HCT116 (cell line): ENCODE measurements at regions not wholly inside any gene's neighbourhood (a gene's known extent, or its start where the extent isn't known, plus 50 kb on each side); places are given as distances from the start of the nearest gene placed in this dataset.

Experiments used
- ATAC-seq: fragments of 200-7000 bp; cut with Tn5 transposase; 2 replicates; pipeline ENCODE4 v1.9.1; 2020; ENCODE audit warnings: mild to moderate bottlenecking, moderate library complexity
- BruUV-seq: library from RNA; stranded (reverse); fragments of 400-500 nt; replicated peaks from 2 replicates; lab custom pipeline; 2021; lab: Mats Ljungman, UMichigan
- CTCF ChIA-PET: fragments of 300-600 bp; sonication (Branson Sonifier 250); formaldehyde crosslinking; loops from one replicate; lab custom pipeline; 2021; ENCODE audit warnings: antibody characterized with exemption; lab: Charles Lee
- POLR2A ChIA-PET: fragments of 300-600, 350-600 bp; sonication (Branson Sonifier 250); formaldehyde crosslinking; loops from one replicate; lab custom pipeline; 2021; ENCODE audit warnings: antibody characterized with exemption; lab: Charles Lee
- RAD21 ChIA-PET, 2 experiments: fragments of 300-600 bp; sonication (Branson Sonifier 250); formaldehyde crosslinking; loops; one replicate each; lab custom pipeline; 2023; ENCODE audit warnings: low total read pairs in 2 of 2; ENCODE audit not compliant: uncharacterized antibody in 2 of 2, unreplicated experiment in 2 of 2, low non-redundant PET in 1 of 2; lab: Charles Lee
- DNase-seq: peaks from one replicate; pipeline ENCODE4 v3.0.0-alpha.2; 2010; ENCODE audit warnings: low read depth, low spot score
- H2AFZ ChIP-seq: fragments of 200-600 bp; shearing (Covaris generic), sonication (generic); 2 replicates; pipeline ENCODE4 v1.6.1; 2017; ENCODE audit warnings: low read depth, mixed run types, mixed read lengths, antibody characterized with exemption, low read length; ENCODE audit not compliant: poor library complexity, severe bottlenecking
- H3K27ac ChIP-seq: 2 replicates; pipeline ENCODE4 v1.5.1; 2012; ENCODE audit warnings: low read depth, low read length
- H3K27me3 ChIP-seq: fragments of 200-600 bp; sonication (generic); 2 replicates; pipeline ENCODE4 v1.6.1; 2016; ENCODE audit warnings: mixed run types, low read length, mixed read lengths; ENCODE audit not compliant: insufficient read depth
- H3K36me3 ChIP-seq, 2 experiments: fragments of 200-500 bp in 1 of 2; fragments of 200-600 bp in 1 of 2; sonication (Bioruptor generic) in 1 of 2; sonication (generic) in 1 of 2; 2 replicates each; pipeline versions ENCODE4 v1.5.1 to v1.6.1; 2014 to 2016; ENCODE audit warnings: low read length in 2 of 2, inconsistent platforms in 1 of 2, mixed read lengths in 1 of 2, mixed run types in 1 of 2; ENCODE audit not compliant: insufficient read depth in 2 of 2, control insufficient read depth in 1 of 2
- H3K4me1 ChIP-seq, 2 experiments: fragments of 200-600 bp in 1 of 2; sonication (generic) in 1 of 2; 2 replicates each; pipeline versions ENCODE4 v1.5.1 to v1.6.1; 2012 to 2017; ENCODE audit warnings: low read length in 2 of 2, inconsistent platforms in 1 of 2, mild to moderate bottlenecking in 1 of 2, mixed read lengths in 1 of 2, mixed run types in 1 of 2, moderate library complexity in 1 of 2; ENCODE audit not compliant: insufficient read depth in 2 of 2, control insufficient read depth in 1 of 2
- H3K4me2 ChIP-seq: fragments of 200-600 bp; sonication (generic); 2 replicates; pipeline ENCODE4 v1.6.1; 2017; ENCODE audit warnings: mixed run types, low read length, mixed read lengths
- H3K4me3 ChIP-seq, 2 experiments: fragments of 200-600 bp in 1 of 2; sonication (generic) in 1 of 2; replicated peaks in 1 of 2; 2 replicates each; pipeline ENCODE4 v1.5.1; 2011 to 2016; ENCODE audit warnings: low read length in 2 of 2, control low read depth in 1 of 2, low read depth in 1 of 2, mild to moderate bottlenecking in 1 of 2, mixed read lengths in 1 of 2, mixed run types in 1 of 2
- H3K79me2 ChIP-seq: fragments of 200-600 bp; sonication (generic); 2 replicates; pipeline ENCODE4 v1.6.1; 2017; ENCODE audit warnings: mild to moderate bottlenecking, mixed run types, low read length, moderate library complexity, mixed read lengths; ENCODE audit not compliant: insufficient read depth
- H3K9ac ChIP-seq: fragments of 200-600 bp; sonication (generic); 2 replicates; pipeline ENCODE4 v1.6.1; 2016; ENCODE audit warnings: low read length, mixed read lengths
- H3K9me2 ChIP-seq: fragments of 200-600 bp; sonication (generic), shearing (Covaris generic); 2 replicates; pipeline ENCODE4 v1.6.1; 2017; ENCODE audit warnings: mixed run types, mild to moderate bottlenecking, moderate library complexity; ENCODE audit not compliant: insufficient read depth
- H3K9me3 ChIP-seq, 2 experiments: fragments of 200-500 bp in 1 of 2; fragments of 200-600 bp in 1 of 2; sonication (Bioruptor generic) in 1 of 2; sonication (generic) in 1 of 2; 2 replicates each; pipeline ENCODE4 v1.6.1; 2014 to 2017; ENCODE audit warnings: low read length in 2 of 2, mixed read lengths in 2 of 2, inconsistent platforms in 1 of 2, low read depth in 1 of 2, mild to moderate bottlenecking in 1 of 2, mixed run types in 1 of 2, moderate library complexity in 1 of 2; ENCODE audit not compliant: control insufficient read depth in 1 of 2, insufficient read depth in 1 of 2
- H4K20me1 ChIP-seq: fragments of 200-600 bp; sonication (generic), shearing (Covaris generic); 2 replicates; pipeline ENCODE4 v1.6.1; 2017; ENCODE audit warnings: mixed run types, mild to moderate bottlenecking, moderate library complexity; ENCODE audit not compliant: insufficient read depth
- CBX3 ChIP-seq: IDR thresholded peaks from 2 replicates; pipeline ENCODE4 v1.6.1; 2012; ENCODE audit warnings: low read depth
- CEBPB ChIP-seq: IDR thresholded peaks from 2 replicates; pipeline ENCODE4 v1.6.1; 2012; ENCODE audit warnings: low read depth
- EGR1 ChIP-seq: IDR thresholded peaks from 2 replicates; pipeline ENCODE4 v1.6.1; 2012; ENCODE audit warnings: low read depth
- ELF1 ChIP-seq: IDR thresholded peaks from 2 replicates; pipeline ENCODE4 v1.6.1; 2012; ENCODE audit warnings: low read depth, borderline replicate concordance
- EZH2phosphoT487 ChIP-seq: fragments of 200-600 bp; IDR thresholded peaks from 2 replicates; pipeline ENCODE4 v1.6.1; 2018; ENCODE audit warnings: antibody characterized with exemption, borderline replicate concordance
- FOSL1 ChIP-seq: IDR thresholded peaks from 2 replicates; pipeline ENCODE4 v1.6.1; 2012; ENCODE audit warnings: low read depth
- JUND ChIP-seq: IDR thresholded peaks from 2 replicates; pipeline ENCODE4 v1.6.1; 2012
- POLR2A ChIP-seq: IDR thresholded peaks from 2 replicates; pipeline ENCODE4 v1.7.0; 2011; ENCODE audit warnings: borderline replicate concordance; ENCODE audit not compliant: insufficient read depth, insufficient read length; ENCODE audit errors: extremely low read depth
- RAD21 ChIP-seq: IDR thresholded peaks from 2 replicates; pipeline ENCODE4 v1.6.1; 2012; ENCODE audit warnings: low read depth, mild to moderate bottlenecking
- SIN3A ChIP-seq: IDR thresholded peaks from 2 replicates; pipeline ENCODE4 v1.6.1; 2012; ENCODE audit warnings: low read depth
- SP1 ChIP-seq: IDR thresholded peaks from 2 replicates; pipeline ENCODE4 v1.6.1; 2012; ENCODE audit warnings: low read depth
- SRF ChIP-seq: IDR thresholded peaks from 2 replicates; pipeline ENCODE4 v1.6.1; 2012; ENCODE audit warnings: low read depth
- TCF7L2 ChIP-seq: IDR thresholded peaks from 2 replicates; pipeline ENCODE4 v1.7.0; 2011; ENCODE audit warnings: borderline replicate concordance, inconsistent platforms; ENCODE audit not compliant: insufficient read depth, insufficient read length; ENCODE audit errors: extremely low read depth
- YY1 ChIP-seq: IDR thresholded peaks from 2 replicates; pipeline ENCODE4 v1.6.1; 2011; ENCODE audit warnings: low read length, low read depth, moderate library complexity, mild to moderate bottlenecking; ENCODE audit not compliant: insufficient replicate concordance; ENCODE audit errors: extremely low read depth
- ZNF274 ChIP-seq: fragments of 200-500 bp; sonication (Bioruptor generic); IDR thresholded peaks from 2 replicates; pipeline ENCODE4 v1.6.1; 2014; ENCODE audit warnings: mild to moderate bottlenecking, low read depth, low read length, inconsistent platforms
- intact Hi-C: fragments of 100-400 bp; cut with micrococcal nuclease; formaldehyde crosslinking; loops from 2 replicates; pipeline ENCODE4 v1.10.0; 2022
- TF ChIP-seq, protein P1 (sequence below), 3 experiments: fragments of 200-600 bp in 1 of 3; sonication (generic) in 1 of 3; IDR thresholded peaks in 2 of 3; conservative IDR thresholded peaks in 1 of 3; 2 replicates each; pipeline ENCODE4 v1.5.1; 2012 to 2017; ENCODE audit warnings: low read depth in 2 of 3, low read length in 2 of 3, antibody characterized with exemption in 1 of 3, borderline replicate concordance in 1 of 3, control low read depth in 1 of 3, mild to moderate bottlenecking in 1 of 3, mixed read lengths in 1 of 3, mixed run types in 1 of 3, moderate library complexity in 1 of 3; ENCODE audit not compliant: insufficient read depth in 1 of 3
- TF ChIP-seq, protein P2 (sequence below): IDR thresholded peaks from 2 replicates; pipeline ENCODE4 v1.6.1; 2012
- TF ChIP-seq, protein P3 (sequence below): IDR thresholded peaks from 2 replicates; pipeline ENCODE4 v1.6.1; 2011; ENCODE audit warnings: mild to moderate bottlenecking, low read length, moderate library complexity; ENCODE audit not compliant: insufficient replicate concordance; ENCODE audit errors: extremely low read depth

DNA sequence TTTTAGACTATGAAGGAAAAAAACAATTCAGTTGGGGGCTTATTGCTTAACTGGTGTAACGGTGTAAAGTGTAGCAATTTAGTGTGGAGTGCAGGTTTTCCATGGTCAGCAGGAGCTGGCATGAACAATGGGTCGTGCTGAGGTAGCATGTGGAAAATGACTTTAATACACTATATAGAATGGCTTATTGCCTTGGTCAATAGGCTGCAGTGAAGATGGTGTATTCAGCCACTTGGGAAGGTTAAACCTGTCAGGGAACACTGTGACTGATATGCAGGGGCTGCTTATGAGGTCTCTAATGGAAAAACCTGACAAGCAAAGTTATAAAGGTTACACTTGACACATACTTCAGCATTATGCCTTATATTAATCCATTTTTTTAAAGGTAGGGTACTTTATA, 764.7 kb upstream of the ARRDC3 start (continued):
- TF ChIP-seq, protein P1, sequence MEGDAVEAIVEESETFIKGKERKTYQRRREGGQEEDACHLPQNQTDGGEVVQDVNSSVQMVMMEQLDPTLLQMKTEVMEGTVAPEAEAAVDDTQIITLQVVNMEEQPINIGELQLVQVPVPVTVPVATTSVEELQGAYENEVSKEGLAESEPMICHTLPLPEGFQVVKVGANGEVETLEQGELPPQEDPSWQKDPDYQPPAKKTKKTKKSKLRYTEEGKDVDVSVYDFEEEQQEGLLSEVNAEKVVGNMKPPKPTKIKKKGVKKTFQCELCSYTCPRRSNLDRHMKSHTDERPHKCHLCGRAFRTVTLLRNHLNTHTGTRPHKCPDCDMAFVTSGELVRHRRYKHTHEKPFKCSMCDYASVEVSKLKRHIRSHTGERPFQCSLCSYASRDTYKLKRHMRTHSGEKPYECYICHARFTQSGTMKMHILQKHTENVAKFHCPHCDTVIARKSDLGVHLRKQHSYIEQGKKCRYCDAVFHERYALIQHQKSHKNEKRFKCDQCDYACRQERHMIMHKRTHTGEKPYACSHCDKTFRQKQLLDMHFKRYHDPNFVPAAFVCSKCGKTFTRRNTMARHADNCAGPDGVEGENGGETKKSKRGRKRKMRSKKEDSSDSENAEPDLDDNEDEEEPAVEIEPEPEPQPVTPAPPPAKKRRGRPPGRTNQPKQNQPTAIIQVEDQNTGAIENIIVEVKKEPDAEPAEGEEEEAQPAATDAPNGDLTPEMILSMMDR (IDR thresholded peaks at IDR 0.05 in 2 of 3, conservative IDR thresholded peaks at IDR 0.05 in 1 of 3; ENCODE audit: borderline replicate concordance in 1 of 3, insufficient read depth in 1 of 3, low read depth in 2 of 3, low read length in 2 of 3) = no peak
- TF ChIP-seq, all 23 proteins: peak for 0

DNA sequence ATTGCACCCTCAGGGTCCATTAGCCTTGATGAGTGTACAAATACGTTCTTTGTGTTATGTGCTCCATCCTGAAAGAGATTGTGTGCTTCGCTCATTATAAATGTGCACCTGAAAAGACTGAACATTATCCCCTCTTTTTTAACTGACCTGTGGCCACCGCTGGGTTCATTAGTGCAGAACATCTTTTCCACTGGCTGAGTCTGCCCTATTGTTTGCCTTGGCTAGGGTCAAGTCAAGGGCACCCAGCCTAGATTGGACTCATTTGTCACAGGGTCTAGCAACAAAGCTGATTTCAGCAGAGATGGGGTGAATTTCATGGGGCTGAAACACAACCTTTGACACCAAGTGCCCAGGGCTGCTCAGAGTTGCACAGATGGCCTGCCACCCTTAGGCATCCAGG, 764.1 kb upstream of the ARRDC3 start:
- ChIA-PET POLR2A (no interaction called here), CTCF (no interaction called here), RAD21 (no interaction called here)
- H2AFZ ChIP-seq = no peak overlapping the region
- no peaks in the 10 kb centered on the region for H3K4me1 ChIP-seq
- no peak overlapping the region for H3K27ac ChIP-seq
- no peak for ATAC-seq
- intact Hi-C loops = no loop called here
- H3K9me2 ChIP-seq = no peaks in the 10 kb centered on the region; the same call in 1 of the 2 replicates
- DNase-seq = no peak
- no peaks in the 10 kb centered on the region for H4K20me1 ChIP-seq
- no peaks in the 10 kb centered on the region for H3K27me3 ChIP-seq
- H3K4me3 ChIP-seq = no peak overlapping the region
- no peaks in the 10 kb centered on the region for H3K36me3 ChIP-seq
- no TSS peak for BruUV-seq
- no peak overlapping the region for H3K9ac ChIP-seq
- H3K79me2 ChIP-seq = no peaks in the 10 kb centered on the region
- H3K4me2 ChIP-seq = no peak overlapping the region
- no peaks in the 10 kb centered on the region for H3K9me3 ChIP-seq
- no peak for TF ChIP-seq TCF7L2
- TF ChIP-seq POLR2A = no peak
- TF ChIP-seq SP1 = no peak
- TF ChIP-seq ZNF274 = no peak
- no peak for TF ChIP-seq ELF1
- no peak for TF ChIP-seq FOSL1
- no peak for TF ChIP-seq EGR1
- no peak for TF ChIP-seq EZH2phosphoT487
- TF ChIP-seq, protein P2, sequence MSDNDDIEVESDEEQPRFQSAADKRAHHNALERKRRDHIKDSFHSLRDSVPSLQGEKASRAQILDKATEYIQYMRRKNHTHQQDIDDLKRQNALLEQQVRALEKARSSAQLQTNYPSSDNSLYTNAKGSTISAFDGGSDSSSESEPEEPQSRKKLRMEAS = no peak
- TF ChIP-seq CEBPB = no peak
- TF ChIP-seq SRF = no peak
- TF ChIP-seq SIN3A = no peak
- TF ChIP-seq CBX3 = no peak
- TF ChIP-seq, protein P1 (IDR thresholded peaks at IDR 0.05 in 2 of 3, conservative IDR thresholded peaks at IDR 0.05 in 1 of 3; ENCODE audit: borderline replicate concordance in 1 of 3, insufficient read depth in 1 of 3, low read depth in 2 of 3, low read length in 2 of 3) = no peak
- TF ChIP-seq JUND = no peak
- TF ChIP-seq, protein P3, sequence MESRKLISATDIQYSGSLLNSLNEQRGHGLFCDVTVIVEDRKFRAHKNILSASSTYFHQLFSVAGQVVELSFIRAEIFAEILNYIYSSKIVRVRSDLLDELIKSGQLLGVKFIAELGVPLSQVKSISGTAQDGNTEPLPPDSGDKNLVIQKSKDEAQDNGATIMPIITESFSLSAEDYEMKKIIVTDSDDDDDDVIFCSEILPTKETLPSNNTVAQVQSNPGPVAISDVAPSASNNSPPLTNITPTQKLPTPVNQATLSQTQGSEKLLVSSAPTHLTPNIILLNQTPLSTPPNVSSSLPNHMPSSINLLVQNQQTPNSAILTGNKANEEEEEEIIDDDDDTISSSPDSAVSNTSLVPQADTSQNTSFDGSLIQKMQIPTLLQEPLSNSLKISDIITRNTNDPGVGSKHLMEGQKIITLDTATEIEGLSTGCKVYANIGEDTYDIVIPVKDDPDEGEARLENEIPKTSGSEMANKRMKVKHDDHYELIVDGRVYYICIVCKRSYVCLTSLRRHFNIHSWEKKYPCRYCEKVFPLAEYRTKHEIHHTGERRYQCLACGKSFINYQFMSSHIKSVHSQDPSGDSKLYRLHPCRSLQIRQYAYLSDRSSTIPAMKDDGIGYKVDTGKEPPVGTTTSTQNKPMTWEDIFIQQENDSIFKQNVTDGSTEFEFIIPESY = no peak
- TF ChIP-seq YY1 = no peak
- TF ChIP-seq RAD21 = no peak
